GM10266 (cell line): ENCODE measurements at regions not wholly inside any gene's neighbourhood (a gene's known extent, or its start where the extent isn't known, plus 50 kb on each side); places are given as distances from the start of the nearest gene placed in this dataset.

Experiments used
- DNase-seq: peaks from one replicate; pipeline ENCODE4 v3.0.0; 2012; ENCODE audit errors: extremely low spot score
- TF ChIP-seq, protein P1 (sequence below): IDR thresholded peaks from 2 replicates; pipeline ENCODE4 v1.5.1; 2012; ENCODE audit warnings: mild to moderate bottlenecking, low read depth; ENCODE audit not compliant: control insufficient read depth, insufficient read depth; ENCODE audit errors: missing control alignments

DNA sequence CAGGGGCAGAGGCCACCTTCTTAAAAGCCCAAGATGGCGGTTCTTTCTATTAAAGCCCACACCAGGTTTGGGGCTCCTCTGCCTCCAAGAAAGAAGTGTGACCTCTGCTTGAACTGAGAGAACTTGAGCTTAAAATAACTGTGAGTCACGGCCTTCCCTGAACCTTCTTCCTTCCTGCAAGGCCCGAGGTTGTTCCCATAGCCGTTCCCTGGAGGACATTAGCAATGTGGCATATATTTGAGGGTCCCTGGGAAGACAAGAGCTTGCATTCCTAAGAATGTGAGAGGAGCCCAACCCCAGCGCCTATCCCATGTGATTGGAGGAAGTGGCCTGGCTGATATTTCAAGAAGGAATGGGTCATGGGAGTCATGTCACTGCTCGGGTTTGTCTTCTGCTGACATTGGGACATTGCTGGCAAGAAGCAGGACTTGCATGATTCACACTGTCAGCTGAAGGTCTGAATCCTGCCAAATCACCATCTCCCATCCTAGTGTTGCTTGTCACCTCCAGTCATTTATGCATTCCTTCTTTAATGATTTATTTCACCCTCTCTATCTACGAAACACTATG is 168.1 kb downstream of the TRIB2 start:
- TF ChIP-seq, protein P1, sequence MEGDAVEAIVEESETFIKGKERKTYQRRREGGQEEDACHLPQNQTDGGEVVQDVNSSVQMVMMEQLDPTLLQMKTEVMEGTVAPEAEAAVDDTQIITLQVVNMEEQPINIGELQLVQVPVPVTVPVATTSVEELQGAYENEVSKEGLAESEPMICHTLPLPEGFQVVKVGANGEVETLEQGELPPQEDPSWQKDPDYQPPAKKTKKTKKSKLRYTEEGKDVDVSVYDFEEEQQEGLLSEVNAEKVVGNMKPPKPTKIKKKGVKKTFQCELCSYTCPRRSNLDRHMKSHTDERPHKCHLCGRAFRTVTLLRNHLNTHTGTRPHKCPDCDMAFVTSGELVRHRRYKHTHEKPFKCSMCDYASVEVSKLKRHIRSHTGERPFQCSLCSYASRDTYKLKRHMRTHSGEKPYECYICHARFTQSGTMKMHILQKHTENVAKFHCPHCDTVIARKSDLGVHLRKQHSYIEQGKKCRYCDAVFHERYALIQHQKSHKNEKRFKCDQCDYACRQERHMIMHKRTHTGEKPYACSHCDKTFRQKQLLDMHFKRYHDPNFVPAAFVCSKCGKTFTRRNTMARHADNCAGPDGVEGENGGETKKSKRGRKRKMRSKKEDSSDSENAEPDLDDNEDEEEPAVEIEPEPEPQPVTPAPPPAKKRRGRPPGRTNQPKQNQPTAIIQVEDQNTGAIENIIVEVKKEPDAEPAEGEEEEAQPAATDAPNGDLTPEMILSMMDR = no peak
- no peak for DNase-seq

- TF ChIP-seq, protein P1 = no peak
- no peak for DNase-seq
Observed at GRCh38 chr2:12890066-12890465, 173.3 kb downstream of the TRIB2 start.

DNA sequence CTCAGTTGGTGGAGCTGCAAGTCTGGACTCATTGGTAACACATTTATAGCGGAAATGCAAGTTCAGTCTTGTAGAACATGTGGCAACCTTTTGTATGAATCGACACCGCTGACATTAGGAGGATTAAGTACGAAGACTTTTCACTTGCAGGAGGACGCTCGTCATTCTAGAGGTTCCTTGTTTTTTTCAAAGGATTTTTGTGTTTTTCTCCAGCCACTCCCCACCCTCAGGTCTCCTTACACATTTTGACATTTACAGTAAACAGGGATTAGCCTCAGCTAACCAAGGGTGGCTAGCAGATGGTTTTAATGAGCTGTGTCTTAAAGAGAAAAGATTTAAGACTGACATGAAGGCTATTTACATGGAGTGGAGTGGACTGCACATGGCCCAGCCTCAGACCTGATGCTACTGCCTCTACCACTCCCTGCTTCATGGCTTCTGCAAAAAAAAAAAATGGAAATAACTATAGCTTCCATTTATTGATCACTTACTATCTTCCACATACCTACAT is 173.8 kb downstream of the TRIB2 start:
- no peak for DNase-seq
- TF ChIP-seq, protein P1 = no peak

GRCh38 chr2:12895017-12895416 is 178.3 kb downstream of the TRIB2 start:
- TF ChIP-seq, protein P1 = no peak
- no peak for DNase-seq

- TF ChIP-seq, protein P1 = no peak
Observed at GRCh38 chr2:12896318-12896982, 179.7 kb downstream of the TRIB2 start.

DNA sequence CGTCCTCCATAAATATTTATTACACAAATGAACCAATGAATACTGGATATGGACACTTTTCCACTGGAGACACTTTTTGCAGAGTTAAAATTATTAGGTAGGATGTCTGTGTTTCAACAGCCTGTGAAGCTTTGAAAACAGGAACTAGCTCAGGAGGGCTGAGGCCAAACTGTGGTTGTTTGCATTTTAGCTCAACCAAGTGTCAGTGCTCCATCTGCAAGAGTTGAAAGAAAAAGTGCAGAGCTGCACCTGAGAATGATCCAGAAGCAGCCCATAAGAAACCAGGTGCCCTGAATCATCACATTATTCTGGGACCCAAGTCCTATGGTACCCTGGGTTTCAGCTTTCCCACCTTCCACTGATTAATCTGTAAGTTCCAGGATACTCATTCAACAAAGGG is 180.4 kb downstream of the TRIB2 start:
- TF ChIP-seq, protein P1 = no peak
- no peak for DNase-seq

More at GRCh38 chr2:12896318-12896982, 179.7 kb downstream of the TRIB2 start:
- DNase-seq = no peak

DNA sequence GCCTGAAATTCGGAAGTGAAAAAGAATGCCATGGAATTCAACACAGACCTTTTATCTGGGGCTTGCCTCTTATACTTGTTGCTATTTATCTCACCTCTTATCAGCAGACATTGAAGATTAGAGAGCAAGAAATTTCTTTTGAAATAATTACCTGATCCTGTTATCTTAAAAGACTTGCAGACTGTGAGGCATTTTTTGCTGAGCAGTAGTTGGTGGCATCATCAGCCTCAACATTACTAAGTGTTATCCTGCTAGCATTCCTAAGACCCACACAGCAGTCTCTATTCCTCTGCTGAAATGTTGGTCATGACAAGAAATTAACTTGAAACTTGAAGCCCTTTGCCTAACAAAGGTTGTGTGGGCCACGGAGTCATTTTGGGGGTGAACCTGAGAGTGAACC is 186.5 kb downstream of the TRIB2 start:
- TF ChIP-seq, protein P1 = no peak

More for the DNA sequence above, 186.5 kb downstream of the TRIB2 start:
- DNase-seq = no peak
